Mammary epithelial cell (primary cell): ENCODE measurements at regions not wholly inside any gene's neighbourhood (a gene's known extent, or its start where the extent isn't known, plus 50 kb on each side); places are given as distances from the start of the nearest gene placed in this dataset.

Experiments
- EZH2 ChIP-seq: IDR thresholded peaks from 2 replicates; pipeline ENCODE4 v1.6.1; 2012; ENCODE audit warnings: low read length, inconsistent platforms, borderline replicate concordance
- TF ChIP-seq, protein P1 (sequence below), 2 donors: IDR thresholded peaks in 1 of 2; conservative IDR thresholded peaks in 1 of 2; 2 replicates each; pipeline ENCODE4 v1.5.1; 2011 to 2012; ENCODE audit warnings: inconsistent platforms in 2 of 2, low read length in 2 of 2, mild to moderate bottlenecking in 2 of 2, control low read depth in 1 of 2, low read depth in 1 of 2; ENCODE audit not compliant: insufficient read depth in 1 of 2; ENCODE audit errors: extremely low read depth in 1 of 2

DNA sequence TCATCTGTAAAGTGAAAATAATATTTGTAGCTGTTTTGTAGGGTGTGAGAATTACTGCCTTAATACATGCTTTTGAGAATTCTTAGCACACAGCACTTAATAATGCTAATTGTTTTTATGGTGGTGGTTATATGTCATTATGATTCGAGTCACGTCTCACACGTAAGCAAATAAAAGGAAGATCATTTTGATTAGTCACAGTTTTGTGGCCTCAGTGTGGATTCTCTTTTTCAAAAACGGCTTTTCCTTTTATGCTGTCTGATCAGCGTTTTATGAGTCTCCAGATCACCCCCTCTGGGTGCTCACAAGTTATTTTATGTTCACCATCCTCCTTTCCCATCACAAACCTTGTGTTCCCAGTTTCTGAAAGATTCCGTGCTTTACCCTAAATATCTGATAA lies 255.6 kb upstream of the CNTN4 start:
- TF ChIP-seq, protein P1, sequence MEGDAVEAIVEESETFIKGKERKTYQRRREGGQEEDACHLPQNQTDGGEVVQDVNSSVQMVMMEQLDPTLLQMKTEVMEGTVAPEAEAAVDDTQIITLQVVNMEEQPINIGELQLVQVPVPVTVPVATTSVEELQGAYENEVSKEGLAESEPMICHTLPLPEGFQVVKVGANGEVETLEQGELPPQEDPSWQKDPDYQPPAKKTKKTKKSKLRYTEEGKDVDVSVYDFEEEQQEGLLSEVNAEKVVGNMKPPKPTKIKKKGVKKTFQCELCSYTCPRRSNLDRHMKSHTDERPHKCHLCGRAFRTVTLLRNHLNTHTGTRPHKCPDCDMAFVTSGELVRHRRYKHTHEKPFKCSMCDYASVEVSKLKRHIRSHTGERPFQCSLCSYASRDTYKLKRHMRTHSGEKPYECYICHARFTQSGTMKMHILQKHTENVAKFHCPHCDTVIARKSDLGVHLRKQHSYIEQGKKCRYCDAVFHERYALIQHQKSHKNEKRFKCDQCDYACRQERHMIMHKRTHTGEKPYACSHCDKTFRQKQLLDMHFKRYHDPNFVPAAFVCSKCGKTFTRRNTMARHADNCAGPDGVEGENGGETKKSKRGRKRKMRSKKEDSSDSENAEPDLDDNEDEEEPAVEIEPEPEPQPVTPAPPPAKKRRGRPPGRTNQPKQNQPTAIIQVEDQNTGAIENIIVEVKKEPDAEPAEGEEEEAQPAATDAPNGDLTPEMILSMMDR (conservative IDR thresholded peaks at IDR 0.05 in 1 of 2, IDR thresholded peaks at IDR 0.05 in 1 of 2; ENCODE audit: extremely low read depth in 1 of 2, insufficient read depth in 1 of 2, low read depth in 1 of 2, low read length in 2 of 2): no peak
- TF ChIP-seq EZH2: no peak
